ENCODE measurements at regions not wholly inside any gene's neighbourhood (a gene's known extent, or its start where the extent isn't known, plus 50 kb on each side); places are given as distances from the start of the nearest gene placed in this dataset.

- H3K9me2 ChIP-seq (ENCODE audit: insufficient read depth): no peaks in the 10 kb centered on the region
- H3F3A ChIP-seq (replicated peaks; ENCODE audit: low read depth): 0 out of 2 replicates have a peak, but pooled peaks cover 4% of the 10 kb centered on the region
- peaks cover 3% of the 10 kb centered on the region; the same call in 1 of the 2 replicates for H3K4me1 ChIP-seq (ENCODE audit: insufficient read depth)
- DNase-seq (ENCODE audit: low spot score) (no peak), ATAC-seq (no peak)
- Mint-ChIP-seq H3K36me3 (ENCODE audit: low read depth) (no peaks in the 10 kb centered on the region), H3K9me3 (peaks cover 2% of the 10 kb centered on the region; the same call in 1 of the 3 replicates), H3K27ac (no peak overlapping the region), H3K27me3 (ENCODE audit: insufficient read depth, low read depth, poor library complexity) (peaks cover 35% of the 10 kb centered on the region), H3K4me1 (peaks cover 5% of the 10 kb centered on the region; the same call in 2 of the 3 replicates), H3K4me3 (no peak overlapping the region)
- H4K20me1 ChIP-seq (replicated peaks; ENCODE audit: insufficient read depth): no peaks in the 10 kb centered on the region
- no peaks in the 10 kb centered on the region for H3K79me2 ChIP-seq (replicated peaks; ENCODE audit: insufficient read depth)
- no peak for TF ChIP-seq REST (IDR thresholded peaks at IDR 0.05; ENCODE audit: unreplicated experiment)
- no peak for TF ChIP-seq JUNB (IDR thresholded peaks at IDR 0.05; ENCODE audit: unreplicated experiment)
- TF ChIP-seq NANOG (IDR thresholded peaks at IDR 0.05; ENCODE audit: borderline replicate concordance): no peak
- no peak for TF ChIP-seq EZH2phosphoT487 (IDR thresholded peaks at IDR 0.05; ENCODE audit: unreplicated experiment)
- TF ChIP-seq STAT1 (IDR thresholded peaks at IDR 0.05; ENCODE audit: unreplicated experiment): no peak
- TF ChIP-seq POLR2AphosphoS5 (IDR thresholded peaks at IDR 0.05; ENCODE audit: low read depth): no peak
- TF ChIP-seq, protein P1, sequence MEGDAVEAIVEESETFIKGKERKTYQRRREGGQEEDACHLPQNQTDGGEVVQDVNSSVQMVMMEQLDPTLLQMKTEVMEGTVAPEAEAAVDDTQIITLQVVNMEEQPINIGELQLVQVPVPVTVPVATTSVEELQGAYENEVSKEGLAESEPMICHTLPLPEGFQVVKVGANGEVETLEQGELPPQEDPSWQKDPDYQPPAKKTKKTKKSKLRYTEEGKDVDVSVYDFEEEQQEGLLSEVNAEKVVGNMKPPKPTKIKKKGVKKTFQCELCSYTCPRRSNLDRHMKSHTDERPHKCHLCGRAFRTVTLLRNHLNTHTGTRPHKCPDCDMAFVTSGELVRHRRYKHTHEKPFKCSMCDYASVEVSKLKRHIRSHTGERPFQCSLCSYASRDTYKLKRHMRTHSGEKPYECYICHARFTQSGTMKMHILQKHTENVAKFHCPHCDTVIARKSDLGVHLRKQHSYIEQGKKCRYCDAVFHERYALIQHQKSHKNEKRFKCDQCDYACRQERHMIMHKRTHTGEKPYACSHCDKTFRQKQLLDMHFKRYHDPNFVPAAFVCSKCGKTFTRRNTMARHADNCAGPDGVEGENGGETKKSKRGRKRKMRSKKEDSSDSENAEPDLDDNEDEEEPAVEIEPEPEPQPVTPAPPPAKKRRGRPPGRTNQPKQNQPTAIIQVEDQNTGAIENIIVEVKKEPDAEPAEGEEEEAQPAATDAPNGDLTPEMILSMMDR (conservative IDR thresholded peaks at IDR 0.05; ENCODE audit: low read depth in 2 of 2): no peak
- TF ChIP-seq ETS1 (IDR thresholded peaks at IDR 0.05): no peak
- TF ChIP-seq EZH2 (IDR thresholded peaks at IDR 0.05; ENCODE audit: low read depth, unreplicated experiment): no peak
- no peak for TF ChIP-seq ZNF331 (CRISPR knock-in tag; IDR thresholded peaks at IDR 0.05; ENCODE audit: low read depth)
- no peak for TF ChIP-seq CREB1 (CRISPR knock-in tag; IDR thresholded peaks at IDR 0.05; ENCODE audit: low read depth)
- TF ChIP-seq, protein P2, sequence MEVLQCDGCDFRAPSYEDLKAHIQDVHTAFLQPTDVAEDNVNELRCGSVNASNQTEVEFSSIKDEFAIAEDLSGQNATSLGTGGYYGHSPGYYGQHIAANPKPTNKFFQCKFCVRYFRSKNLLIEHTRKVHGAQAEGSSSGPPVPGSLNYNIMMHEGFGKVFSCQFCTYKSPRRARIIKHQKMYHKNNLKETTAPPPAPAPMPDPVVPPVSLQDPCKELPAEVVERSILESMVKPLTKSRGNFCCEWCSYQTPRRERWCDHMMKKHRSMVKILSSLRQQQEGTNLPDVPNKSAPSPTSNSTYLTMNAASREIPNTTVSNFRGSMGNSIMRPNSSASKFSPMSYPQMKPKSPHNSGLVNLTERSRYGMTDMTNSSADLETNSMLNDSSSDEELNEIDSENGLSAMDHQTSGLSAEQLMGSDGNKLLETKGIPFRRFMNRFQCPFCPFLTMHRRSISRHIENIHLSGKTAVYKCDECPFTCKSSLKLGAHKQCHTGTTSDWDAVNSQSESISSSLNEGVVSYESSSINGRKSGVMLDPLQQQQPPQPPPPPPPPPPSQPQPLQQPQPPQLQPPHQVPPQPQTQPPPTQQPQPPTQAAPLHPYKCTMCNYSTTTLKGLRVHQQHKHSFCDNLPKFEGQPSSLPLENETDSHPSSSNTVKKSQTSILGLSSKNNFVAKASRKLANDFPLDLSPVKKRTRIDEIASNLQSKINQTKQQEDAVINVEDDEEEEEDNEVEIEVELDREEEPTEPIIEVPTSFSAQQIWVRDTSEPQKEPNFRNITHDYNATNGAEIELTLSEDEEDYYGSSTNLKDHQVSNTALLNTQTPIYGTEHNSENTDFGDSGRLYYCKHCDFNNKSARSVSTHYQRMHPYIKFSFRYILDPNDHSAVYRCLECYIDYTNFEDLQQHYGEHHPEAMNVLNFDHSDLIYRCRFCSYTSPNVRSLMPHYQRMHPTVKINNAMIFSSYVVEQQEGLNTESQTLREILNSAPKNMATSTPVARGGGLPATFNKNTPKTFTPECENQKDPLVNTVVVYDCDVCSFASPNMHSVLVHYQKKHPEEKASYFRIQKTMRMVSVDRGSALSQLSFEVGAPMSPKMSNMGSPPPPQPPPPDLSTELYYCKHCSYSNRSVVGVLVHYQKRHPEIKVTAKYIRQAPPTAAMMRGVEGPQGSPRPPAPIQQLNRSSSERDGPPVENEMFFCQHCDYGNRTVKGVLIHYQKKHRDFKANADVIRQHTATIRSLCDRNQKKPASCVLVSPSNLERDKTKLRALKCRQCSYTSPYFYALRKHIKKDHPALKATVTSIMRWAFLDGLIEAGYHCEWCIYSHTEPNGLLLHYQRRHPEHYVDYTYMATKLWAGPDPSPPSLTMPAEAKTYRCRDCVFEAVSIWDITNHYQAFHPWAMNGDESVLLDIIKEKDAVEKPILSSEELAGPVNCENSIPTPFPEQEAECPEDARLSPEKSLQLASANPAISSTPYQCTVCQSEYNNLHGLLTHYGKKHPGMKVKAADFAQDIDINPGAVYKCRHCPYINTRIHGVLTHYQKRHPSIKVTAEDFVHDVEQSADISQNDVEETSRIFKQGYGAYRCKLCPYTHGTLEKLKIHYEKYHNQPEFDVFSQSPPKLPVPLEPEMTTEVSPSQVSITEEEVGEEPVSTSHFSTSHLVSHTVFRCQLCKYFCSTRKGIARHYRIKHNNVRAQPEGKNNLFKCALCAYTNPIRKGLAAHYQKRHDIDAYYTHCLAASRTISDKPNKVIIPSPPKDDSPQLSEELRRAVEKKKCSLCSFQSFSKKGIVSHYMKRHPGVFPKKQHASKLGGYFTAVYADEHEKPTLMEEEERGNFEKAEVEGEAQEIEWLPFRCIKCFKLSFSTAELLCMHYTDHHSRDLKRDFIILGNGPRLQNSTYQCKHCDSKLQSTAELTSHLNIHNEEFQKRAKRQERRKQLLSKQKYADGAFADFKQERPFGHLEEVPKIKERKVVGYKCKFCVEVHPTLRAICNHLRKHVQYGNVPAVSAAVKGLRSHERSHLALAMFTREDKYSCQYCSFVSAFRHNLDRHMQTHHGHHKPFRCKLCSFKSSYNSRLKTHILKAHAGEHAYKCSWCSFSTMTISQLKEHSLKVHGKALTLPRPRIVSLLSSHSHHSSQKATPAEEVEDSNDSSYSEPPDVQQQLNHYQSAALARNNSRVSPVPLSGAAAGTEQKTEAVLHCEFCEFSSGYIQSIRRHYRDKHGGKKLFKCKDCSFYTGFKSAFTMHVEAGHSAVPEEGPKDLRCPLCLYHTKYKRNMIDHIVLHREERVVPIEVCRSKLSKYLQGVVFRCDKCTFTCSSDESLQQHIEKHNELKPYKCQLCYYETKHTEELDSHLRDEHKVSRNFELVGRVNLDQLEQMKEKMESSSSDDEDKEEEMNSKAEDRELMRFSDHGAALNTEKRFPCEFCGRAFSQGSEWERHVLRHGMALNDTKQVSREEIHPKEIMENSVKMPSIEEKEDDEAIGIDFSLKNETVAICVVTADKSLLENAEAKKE (CRISPR knock-in tag; IDR thresholded peaks at IDR 0.05): no peak
- no peak for TF ChIP-seq ZNF114 (CRISPR knock-in tag; IDR thresholded peaks at IDR 0.05)
- no peak overlapping the region for H2AFZ ChIP-seq
- H3K27me3 ChIP-seq (ENCODE audit: insufficient read depth): peaks cover 24% of the 10 kb centered on the region
- H3K36me3 ChIP-seq (ENCODE audit: insufficient read depth): no peaks in the 10 kb centered on the region
- no peak overlapping the region for H3K4me2 ChIP-seq
- no peak overlapping the region for H3K4me3 ChIP-seq
- H3K27ac ChIP-seq (ENCODE audit: low read depth): no peak overlapping the region
Observed at GRCh38 chr7:157077021-157077420, 61.7 kb upstream of the UBE3C start.
